GM18873 (cell line): ENCODE measurements at regions not wholly inside any gene's neighbourhood (a gene's known extent, or its start where the extent isn't known, plus 50 kb on each side); places are given as distances from the start of the nearest gene placed in this dataset.
"Not testable (repeated sequence)": the region's sequence is repeated elsewhere in the genome, so short reads cannot be mapped to it uniquely, and the experiment has no call there.

Source experiments
- ATAC-seq: cut with Tn5 transposase; IDR thresholded peaks from one replicate; pipeline ENCODE4 v1.9.1; 2021; ENCODE audit warnings: mild to moderate bottlenecking, moderate library complexity, moderate number of reproducible peaks; ENCODE audit not compliant: unreplicated experiment, low FRiP score

GRCh38 chr11:42870480-42870879 lies 441.3 kb upstream of the API5 start:
- no peak for ATAC-seq

DNA sequence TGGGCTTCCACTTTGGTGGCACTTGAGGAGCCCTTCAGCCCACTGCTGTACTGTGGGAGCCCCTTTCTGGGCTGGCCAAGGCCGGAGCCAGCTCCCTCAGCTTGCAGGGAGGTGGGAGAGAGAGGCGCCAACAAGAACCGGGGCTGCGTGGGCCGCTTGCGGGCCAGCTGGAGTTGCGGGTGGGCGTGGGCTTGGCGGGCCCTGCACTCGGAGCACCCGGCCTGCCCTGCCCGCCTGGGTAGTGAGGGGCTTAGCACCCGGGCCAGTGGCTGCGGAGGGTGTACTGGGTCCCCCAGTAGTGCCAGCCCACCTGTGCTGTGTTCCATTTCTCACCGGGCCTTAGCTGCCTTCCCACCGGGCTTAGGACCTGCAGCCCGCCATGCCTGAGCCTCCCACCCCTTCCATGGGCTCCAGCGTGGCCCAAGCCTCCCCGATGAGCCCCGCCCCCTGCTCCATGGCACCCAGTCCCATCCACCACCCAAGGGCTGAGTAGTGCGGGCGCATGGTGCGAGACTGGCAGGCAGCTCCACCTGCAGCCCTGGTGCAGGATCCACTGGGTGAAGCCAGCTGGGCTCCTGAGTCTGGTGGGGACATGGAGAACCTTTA lies 437.9 kb upstream of the API5 start:
- not testable (repeated sequence) for ATAC-seq

DNA sequence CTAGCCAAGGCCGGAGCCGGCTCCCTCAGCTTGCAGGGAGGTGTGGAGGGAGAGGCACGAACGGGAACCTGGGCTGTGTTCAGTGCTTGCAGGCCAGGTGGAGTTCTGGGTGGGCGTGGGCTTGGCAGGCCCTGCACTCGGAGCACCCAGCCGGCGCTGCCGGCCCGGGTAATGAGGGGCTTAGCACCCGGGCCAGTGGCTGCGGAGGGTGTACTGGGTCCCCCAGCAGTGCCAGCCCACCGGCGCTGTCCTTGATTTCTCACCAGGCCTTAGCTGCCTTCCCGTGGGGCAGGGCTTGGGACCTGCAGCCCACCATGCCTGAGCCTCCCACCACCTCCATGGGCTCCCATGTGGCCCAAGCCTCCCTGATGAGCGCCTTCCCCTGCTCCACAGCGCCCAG lies 430.5 kb upstream of the API5 start:
- not testable (repeated sequence) for ATAC-seq

DNA sequence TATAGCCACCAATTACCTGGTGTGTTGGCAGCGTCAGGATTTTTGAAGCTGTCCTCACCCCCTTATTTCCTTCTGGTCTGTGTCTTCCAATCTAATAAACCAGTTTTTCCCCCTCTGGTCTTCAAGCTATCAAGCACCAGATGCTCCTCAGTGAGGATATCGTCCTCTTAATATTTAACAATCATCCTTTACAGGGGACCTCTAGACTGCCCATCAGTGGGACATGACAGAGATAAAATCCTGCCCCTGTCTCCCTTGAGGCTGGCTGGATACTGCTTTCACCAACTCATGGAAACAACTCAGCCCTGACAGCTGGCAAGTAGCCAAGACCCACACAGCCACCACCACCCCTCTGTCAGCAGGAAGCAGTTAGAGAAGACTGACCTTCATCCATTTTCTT lies 421.0 kb upstream of the API5 start:
- ATAC-seq = no peak

- no peak for ATAC-seq
Measured at GRCh38 chr11:42901084-42901483, 410.7 kb upstream of the API5 start.

DNA sequence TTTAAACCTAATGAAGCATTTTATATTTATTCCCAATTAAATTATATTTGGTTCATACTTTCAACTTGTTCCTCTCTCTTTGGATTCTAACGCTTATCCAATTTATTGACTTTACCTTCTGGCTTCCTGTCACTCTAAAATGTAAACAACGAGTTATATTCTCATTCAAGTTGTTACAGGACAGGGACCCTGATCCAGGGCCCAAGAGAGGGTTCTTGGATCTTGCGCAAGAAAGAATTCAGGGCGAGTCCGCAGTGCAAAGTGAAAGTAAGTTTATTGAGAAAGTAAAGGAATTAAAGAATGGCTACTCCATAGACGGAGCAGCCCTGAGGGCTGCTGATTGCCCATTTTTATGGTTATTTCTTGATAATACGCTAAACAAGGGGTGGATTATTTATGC lies 405.6 kb upstream of the API5 start:
- ATAC-seq = no peak

DNA sequence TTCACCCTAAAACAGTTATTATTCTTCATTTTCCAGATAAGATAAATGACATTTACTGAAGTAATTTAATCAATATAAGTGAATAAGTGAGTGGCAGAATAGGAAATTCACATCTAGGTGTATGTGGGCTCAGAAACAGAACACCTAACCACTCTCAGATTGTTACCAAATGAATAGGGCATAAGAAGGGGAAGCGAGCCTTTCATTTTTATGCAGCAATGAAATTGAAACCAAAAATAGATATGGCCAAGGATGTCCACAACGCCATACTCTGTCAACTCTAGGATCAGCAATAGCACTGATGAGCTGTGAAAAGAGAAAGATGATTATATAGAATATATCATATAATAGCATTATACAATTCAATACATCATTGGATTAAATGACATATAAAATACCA lies 398.1 kb upstream of the API5 start:
- no peak for ATAC-seq

DNA sequence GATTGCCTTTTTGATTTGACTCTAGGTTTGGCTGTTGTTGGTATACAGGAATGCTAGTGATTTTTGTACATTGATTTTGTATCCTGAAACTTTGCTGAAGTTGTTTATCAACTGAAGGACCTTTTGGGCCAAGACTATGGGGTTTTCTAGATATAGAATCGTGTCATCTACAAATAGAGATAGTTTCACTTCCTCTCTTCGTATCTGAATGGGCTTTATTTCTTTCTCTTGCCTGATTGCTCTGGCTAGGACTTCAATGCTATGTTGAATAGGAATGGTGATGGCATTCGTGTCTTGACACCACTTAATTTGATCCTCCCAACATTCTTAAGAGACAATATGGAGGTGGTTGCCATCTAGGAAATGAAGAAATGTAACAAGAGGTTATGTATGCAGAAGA lies 388.1 kb upstream of the API5 start:
- ATAC-seq = no peak

- ATAC-seq = no peak
Measured at GRCh38 chr11:42925916-42926315, 385.9 kb upstream of the API5 start.

- ATAC-seq = no peak
Measured at GRCh38 chr11:42947405-42947804, 364.4 kb upstream of the API5 start.

GRCh38 chr11:42949738-42950376 lies 361.9 kb upstream of the API5 start:
- ATAC-seq = not testable (repeated sequence)

- ATAC-seq = no peak
Measured at GRCh38 chr11:42951266-42951665, 360.5 kb upstream of the API5 start.

DNA sequence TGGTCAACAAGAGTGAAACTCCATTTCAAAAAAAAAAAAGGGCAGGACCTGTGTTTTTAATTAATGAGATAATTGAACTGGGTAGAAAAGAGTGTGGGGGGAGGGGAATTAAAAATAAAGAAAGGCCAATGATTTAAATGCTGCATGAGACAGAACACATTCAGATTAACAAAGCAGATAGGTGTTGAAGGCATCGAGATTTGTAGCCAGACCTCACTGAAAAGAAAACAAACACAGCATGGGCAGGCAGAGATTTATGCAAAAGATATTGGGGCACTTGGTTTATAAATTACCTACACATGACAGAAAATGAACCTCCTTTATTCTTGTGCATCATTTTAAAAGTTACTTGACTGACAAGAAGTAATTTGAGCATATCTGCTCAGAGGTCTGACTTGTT lies 354.0 kb upstream of the API5 start:
- no peak for ATAC-seq

DNA sequence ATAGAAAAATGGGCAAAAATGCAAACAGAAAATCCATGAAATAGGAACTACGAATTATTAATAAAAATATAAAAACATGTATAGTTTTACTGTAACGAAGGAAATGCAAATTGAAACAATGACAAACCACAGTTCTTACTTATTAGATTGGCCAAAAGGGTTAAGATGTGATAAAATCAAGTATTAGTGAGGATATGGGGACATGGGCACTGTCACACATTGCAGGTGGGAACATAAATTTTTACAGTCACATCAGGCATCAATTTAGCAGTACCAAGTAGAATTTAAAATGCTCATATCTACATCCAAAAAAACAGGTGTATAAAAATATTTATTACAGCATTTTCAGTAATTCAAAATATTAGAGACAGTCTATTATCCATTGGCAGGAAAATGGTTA lies 353.2 kb upstream of the API5 start:
- no peak for ATAC-seq

DNA sequence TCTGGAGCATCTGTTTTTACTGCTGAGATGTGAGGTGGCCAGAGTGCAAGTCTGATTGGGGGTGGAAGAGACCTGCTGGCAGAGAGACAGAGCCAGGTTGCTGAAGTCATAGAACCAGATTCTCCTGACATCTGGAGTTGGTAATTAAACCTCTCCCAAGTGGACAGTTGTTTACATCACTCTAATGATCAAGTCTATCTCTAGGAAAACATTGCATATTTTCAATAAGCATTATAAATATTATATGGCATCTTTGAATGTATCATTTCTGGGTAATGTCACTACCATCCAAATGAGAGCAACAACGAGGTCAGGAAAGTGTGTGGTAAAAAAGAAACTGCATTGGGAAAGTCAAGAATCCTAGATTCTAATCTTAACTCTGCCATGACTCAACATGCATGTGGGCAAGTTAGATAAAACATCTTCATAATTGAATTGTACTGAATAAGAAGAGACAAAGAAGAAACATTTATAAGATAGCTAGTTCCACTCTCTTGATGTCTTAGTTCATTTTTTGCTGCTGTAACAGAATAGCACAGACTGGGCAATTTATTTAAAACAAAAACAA lies 351.2 kb upstream of the API5 start:
- no peak for ATAC-seq

- no peak for ATAC-seq
Measured at GRCh38 chr11:42967653-42968052, 344.1 kb upstream of the API5 start.

DNA sequence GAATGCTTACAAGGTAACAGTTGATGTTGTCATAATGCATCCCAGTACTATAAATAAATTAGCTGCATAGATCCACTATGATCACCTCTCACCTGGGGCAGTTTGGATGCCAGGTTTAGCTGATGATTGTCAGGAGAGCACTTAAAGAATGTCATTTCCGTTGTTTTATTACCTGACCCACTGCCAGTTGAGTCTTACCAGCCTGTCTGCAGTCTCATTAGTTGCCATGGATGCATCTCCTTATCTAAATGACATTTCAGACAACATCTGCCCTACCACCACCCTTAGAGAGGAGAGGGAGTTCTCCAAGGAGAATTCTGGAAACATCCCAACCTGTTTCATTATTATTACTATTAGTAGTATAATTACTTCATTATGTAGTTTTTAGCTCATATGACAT lies 339.1 kb upstream of the API5 start:
- ATAC-seq = no peak

DNA sequence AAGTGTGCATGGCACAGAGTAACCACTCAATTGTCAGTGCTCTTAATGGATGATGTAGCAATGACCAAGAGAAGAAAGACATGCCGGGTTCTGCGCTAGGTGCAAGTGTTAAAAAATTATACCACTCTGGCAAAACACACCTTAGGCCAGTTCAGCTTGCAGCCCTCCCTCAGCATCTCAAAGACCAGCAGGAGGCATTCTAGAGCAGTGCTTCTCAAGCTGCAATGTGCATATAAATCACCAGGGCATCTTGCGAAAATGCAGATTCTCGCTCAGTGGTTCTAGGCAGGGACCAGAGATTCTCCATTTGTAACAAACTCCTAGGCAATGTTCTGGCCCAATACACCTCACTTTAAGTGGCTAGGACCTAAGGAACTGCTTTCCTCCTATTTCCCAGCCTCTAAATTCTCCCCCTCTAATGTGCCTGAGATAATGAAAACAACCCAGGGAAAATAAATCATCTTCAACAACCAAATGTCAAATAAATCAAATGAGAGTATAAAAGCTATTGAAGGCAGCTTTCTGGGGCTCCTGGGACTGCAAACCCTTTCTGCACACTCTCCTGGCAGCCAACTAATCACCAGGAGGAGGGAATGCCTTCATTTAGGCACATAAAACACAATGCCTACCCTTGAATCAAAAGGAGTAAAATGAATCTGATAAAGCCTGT lies 337.2 kb upstream of the API5 start:
- no peak for ATAC-seq

DNA sequence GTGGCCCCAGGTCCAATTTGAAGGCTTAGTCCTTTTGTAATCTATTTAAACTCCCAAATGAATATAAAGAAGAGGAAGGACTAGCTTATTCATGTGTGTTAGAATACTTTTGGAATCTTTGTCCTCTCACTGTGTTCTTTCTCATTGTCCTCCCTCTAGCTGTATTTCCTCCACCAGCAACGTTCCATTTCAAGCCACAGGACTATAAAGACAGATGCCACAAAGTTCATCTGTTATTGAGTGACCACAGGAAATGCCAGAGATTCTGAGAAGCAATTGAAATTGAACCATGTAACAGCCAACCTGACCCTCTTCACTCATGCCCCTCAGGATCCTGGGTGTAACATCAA lies 336.6 kb upstream of the API5 start:
- no peak for ATAC-seq

- no peak for ATAC-seq
Measured at GRCh38 chr11:42976636-42977217, 335.1 kb upstream of the API5 start.

- ATAC-seq = no peak
Measured at GRCh38 chr11:42992594-42992993, 319.2 kb upstream of the API5 start.
